ENCODE measurements at regions not wholly inside any gene's neighbourhood (a gene's known extent, or its start where the extent isn't known, plus 50 kb on each side); places are given as distances from the start of the nearest gene placed in this dataset.
"Not testable (repeated sequence)": the region's sequence is repeated elsewhere in the genome, so short reads cannot be mapped to it uniquely, and the experiment has no call there.

GRCh38 chr22:19643448-19644313, 70.6 kb upstream of the SEPTIN5 start:
- no peak for DNase-seq

DNA sequence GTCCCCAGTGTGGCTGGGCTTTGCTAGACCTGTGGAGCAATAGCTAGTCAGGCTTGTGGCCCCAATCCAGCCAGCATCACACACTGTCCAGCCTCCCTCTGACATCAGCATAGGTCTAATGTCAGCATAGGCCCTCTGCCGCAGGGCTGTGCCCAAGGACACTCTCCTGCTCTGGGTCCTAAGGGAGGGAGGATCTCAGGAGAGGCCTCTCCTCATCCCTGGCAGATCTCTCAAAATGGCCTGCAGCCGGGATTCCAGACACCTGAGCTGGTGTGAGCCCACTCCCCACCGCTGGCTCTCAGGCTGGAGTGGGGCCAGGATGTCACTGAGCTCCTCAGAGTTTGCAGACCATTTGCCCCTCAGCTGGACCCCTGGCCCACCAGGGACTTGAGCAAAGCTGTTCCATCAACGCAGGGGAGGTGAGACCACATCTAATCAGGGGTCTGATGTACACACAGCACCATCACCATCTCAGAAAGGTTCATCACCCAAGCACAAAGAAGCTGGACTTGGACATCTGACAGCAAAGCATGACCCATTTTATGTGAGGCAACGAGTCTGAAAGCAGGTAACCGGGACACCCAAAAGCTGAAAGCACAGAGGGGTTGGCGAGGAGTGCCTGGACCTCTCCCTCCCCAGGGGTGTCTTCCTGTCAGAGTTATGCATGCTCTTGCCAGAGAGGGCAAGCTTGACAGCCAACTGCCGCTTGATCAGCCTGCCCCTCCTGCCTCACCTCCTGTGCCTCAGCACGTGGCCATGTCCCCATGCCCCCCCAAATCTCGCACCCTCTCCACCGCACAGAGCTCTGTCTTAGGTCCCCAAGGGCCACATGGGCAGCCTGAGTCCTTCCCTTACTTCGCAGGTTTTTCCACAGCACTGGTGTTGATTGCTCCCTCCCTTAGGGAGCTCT, 69.7 kb upstream of the SEPTIN5 start:
- DNase-seq, result no peak

DNA sequence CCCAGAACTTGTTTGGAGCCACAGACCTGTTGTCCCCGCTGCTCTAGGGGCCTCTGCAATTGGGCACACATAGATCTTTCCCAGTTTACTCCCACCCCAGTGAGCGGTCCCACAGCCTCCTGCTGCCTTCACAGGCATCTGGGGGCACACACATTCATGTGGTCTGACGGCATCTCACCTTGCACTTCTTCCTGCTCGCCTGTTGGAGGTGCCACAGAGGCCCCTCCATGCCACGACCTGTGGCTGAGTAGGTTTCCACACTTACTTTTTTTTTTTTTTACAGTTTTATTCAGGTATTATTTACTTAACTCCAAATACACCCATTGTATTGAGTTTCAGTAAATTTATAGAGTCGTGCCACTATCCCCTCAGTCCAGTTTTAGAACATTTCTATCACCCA, 68.9 kb upstream of the SEPTIN5 start:
- DNase-seq, result no peak

DNA sequence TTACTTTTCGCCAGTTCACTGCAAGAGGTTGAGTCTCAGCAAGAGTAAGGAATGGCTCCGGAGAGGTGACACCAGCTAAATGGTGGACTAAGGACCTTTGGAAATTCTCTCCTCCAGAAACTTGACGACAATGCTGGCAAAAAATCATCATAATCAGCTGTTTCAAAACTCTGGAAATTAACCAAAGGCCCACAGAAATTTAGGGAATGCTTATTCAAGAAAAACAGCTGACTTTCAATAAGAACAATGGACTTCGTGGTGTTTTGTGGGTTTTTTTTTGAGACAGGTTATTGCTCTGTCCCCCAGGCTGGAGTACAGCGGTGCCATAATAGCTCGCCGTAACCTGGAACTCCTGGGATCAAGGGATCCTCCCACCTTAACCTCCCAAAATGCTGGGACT, 68.4 kb upstream of the SEPTIN5 start:
- no peak for DNase-seq

GRCh38 chr22:19646383-19646782, 67.9 kb upstream of the SEPTIN5 start:
- no peak for DNase-seq

DNA sequence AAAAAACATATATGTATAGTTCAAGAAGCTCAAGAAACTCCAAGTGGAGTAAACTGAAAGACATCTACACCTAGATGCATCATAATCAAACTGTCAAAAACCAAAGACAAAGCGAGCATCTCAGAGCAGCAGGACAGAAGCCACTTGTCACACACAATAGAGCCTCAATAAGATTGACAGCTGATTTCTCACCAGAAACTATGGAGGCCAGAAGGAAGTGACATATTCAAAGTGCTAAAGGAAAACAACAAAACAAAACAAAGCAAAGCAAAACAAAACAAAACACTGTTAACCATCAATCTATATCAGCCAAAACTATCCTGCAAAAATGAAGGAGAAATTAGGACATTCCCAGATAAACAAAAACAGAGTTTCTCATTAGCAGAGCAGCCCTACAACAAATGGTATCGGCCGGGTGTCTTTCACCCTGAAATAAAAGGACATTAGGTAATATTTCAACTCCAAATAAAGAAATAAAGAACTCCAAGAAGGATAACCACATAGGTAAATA, 65.8 kb upstream of the SEPTIN5 start:
- no peak for DNase-seq

GRCh38 chr22:19652316-19652715, 62.0 kb upstream of the SEPTIN5 start:
- DNase-seq, result no peak

- DNase-seq, result no peak
These were observed 59.8 kb upstream of the SEPTIN5 start for GRCh38 chr22:19654338-19654987.

- DNase-seq, result no peak
These were observed 58.9 kb upstream of the SEPTIN5 start for GRCh38 chr22:19655399-19655798.

DNA sequence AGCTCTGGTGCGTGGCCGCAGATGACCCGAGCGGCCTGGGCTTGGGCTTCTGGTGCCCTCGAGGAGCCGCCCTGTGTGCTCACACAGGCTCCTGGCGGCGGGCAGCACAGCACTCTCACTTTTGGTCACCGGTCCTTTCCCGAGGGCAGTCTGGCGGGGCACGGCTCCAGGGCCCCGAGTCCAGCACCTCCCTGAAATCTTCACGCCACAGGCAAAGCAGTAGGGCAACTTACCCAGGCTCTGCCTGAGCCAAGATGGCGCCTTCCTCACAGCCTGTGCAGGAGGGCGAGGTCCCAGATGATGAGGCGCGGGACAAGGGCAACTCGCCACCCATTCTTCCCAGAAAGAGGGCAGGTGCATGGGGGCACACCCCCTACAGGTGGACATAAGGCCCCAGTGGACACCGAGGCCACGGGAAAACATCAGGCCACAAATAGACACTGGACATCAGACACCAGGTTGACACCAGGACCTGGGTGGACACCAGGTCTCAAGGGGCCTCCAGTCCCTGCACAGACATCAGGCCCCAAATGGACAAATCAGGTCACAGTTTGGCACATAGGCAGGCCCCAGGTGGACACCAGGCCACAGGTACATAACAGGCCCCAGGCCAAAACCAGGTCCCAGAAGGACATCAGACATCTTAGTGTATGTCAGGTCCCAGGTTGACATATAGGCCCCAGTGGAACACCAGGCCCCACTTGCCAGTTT, 57.6 kb upstream of the SEPTIN5 start:
- no peak for DNase-seq

- DNase-seq, result no peak
These were observed 56.8 kb upstream of the SEPTIN5 start for GRCh38 chr22:19657252-19658056.

DNA sequence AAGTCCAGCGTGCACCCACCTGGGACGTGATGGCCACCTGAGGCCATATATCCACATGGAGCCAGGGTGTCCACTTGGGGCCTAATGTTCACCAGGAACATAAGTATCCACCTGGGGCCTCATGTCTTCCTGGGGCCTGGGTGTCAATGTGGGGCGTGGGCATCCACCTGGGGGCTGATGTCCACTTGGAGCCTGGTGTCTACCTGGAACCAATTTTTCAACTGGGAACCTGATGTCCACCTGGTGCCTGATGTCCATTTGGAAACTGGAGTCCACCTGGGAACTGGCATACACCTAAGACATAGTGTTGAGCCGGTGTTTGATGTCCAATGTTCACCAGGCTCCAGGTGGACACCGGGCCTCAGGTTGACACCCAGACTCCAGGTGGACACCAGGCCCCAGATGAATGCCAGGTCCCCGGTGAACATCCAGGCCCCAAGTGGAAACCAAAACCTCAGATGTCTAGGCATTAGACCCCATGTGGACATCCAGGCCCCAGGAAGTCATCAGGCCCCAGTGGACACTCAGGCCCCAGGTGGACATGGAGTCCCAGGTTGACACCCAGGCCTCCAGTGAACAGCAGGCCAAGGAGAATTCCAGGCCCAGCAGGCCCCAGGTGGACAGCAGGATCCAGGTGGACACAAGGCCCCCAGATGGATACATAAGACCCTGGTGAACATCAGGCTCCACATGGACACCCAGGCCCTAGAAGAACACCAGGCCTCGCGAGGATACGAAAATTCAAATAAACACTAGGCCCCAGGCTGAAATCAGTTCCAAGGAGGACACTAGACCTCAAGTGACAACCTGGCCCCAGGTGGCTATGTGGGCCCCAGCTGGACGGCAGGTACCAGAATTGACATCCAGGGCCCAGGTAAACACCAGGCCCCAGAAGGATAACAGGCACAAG, 56.0 kb upstream of the SEPTIN5 start:
- no peak for DNase-seq

GRCh38 chr22:19658967-19659804, 55.1 kb upstream of the SEPTIN5 start:
- DNase-seq, result no peak

DNA sequence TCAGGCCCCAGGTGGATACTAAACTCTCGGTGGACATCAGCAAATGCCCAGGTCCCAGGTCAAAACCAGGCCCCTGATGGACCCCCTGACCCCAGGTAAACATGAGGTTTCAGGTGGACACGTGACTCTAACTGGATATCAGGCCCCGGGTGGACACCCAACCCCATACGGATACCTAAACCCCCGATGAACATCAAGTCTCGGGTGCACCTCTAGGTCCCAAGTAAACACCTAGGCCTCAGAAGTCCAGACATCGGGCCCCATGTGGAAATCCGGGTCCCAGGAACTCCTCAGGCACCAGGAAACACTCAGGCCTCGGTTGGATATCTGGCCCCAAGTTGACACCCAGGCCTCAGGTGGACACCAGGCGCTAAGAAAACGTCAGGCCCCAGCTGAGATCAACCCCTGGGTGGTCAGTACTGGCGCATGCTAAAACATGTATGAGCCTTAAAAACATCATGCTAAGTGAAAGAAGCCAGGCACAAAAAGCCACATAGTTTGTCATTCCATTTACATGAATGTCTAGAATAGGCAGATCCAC, 54.4 kb upstream of the SEPTIN5 start:
- no peak for DNase-seq

DNA sequence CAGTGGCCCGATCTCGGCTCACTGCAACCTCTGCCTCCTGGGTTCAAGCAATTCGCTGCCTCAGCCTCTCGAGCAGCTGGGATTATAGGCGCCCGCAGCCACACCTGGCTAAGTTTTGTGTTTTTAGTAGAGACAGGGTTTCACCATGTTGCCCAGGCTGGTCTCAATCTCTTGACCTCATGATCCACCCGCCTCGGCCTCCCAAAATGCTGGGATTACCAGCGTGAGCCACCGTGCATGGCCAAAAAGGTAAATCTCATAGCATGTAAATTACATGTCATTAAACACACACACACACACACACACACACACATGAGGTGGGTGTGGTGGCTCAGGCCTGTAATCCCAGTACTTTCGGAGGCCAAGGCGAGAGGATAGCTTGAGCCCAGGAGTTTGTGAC, 53.7 kb upstream of the SEPTIN5 start:
- DNase-seq, result not testable (repeated sequence)

DNA sequence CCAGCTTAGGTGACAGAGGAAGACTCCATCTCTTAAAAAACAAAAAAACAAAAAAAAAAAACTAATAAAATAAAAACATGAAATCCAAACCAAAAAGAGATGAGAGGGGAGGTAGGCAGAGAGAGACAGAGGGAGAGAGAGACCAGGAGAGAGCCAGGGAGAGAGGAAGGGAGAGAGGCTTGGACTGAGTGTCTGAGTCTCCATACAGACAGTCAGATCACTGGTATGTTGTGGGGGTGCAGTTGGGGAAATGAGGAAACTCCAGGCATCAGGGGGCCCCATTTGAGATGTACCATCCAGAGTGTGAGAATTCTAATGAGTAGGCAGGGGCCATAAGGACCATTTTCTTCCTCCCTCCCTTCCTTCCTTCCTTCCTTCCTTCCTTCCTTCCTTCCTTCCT, 53.1 kb upstream of the SEPTIN5 start:
- DNase-seq, result no peak

DNA sequence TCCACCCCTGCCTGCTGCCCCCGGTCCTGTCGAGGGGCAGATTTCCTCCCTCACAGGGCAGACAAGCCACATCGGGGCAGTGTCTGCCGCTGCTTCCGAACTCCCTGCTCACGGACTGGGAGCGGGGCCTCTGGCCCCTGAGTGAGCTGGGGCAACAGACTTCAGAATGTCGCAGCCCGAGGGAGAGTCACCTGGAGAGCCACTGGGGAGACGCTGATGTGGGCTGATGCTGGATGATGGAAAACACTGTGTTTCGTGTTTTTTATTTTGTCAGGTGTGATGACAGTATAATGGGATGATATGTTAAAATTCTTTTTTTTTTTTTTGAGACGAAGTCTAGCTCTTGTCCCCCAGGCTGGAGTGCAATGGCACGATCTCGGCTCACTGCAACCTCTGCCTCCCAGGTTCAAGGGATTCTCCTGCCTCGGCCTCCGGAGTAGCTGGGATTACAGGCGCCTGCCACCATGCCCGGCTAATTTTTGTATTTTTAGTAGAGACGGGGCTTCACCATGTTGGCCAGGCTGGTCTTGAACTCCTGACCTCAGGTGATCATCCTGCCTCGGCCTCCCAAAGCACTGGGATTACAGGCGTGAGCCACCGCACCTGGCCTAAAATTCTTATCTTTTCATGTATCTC, 52.1 kb upstream of the SEPTIN5 start:
- DNase-seq, result not testable (repeated sequence)

DNA sequence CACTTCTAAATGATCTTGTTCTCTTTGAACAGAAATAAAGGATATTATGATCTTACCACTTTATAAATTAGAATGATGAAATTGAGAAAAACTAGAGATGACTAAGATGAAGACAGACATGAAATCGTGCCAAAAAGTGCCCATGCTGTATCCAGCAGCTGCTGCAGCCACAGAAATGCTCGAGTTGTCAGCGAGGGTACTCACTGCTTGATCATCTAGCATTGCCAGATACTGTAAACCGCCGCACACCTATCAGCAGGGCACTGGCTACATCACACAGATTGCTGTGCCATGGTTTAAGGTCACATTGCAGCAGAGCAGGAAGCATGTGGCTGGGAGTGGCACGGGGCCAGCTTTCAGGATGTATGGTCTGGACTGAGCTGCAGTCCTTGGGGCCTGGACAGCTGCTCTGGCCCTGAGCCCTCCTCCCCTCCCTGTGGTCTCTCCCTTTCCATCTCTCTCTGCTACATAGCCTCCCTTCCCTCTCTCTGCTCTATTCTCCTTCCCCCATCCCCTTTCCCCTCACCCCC, 51.0 kb upstream of the SEPTIN5 start:
- peak; percentile 24 for DNase-seq

Measured in DMS79 treated with DMSO at 0.1 percent for 48 hours (cell line).